Liver (tissue), 8 donors: ENCODE measurements at regions not wholly inside any gene's neighbourhood (a gene's known extent, or its start where the extent isn't known, plus 50 kb on each side); places are given as distances from the start of the nearest gene placed in this dataset.
"Not testable (repeated sequence)": the region's sequence is repeated elsewhere in the genome, so short reads cannot be mapped to it uniquely, and the experiment has no call there.

Experiments
- DNase-seq: peaks from one replicate; pipeline ENCODE4 v3.0.0-alpha.2; 2017; ENCODE audit warnings: low spot score
- H3K27ac ChIP-seq, 2 donors: one replicate each; pipeline ENCODE4 v1.7.0; 2013; ENCODE audit warnings: inconsistent platforms in 2 of 2, low read length in 2 of 2, control low read depth in 1 of 2, low read depth in 1 of 2, mild to moderate bottlenecking in 1 of 2
- H3K27me3 ChIP-seq, 4 donors: one replicate each; pipeline versions ENCODE4 v1.6.1 to v1.7.0; 2013; ENCODE audit warnings: low read length in 3 of 4, inconsistent platforms in 1 of 4, mild to moderate bottlenecking in 1 of 4, moderate library complexity in 1 of 4; ENCODE audit not compliant: control insufficient read depth in 4 of 4, insufficient read depth in 4 of 4
- H3K36me3 ChIP-seq, 4 donors: one replicate each; pipeline versions ENCODE4 v1.6.1 to v1.7.0; 2013; ENCODE audit warnings: low read length in 3 of 4, mild to moderate bottlenecking in 3 of 4, low read depth in 1 of 4, moderate library complexity in 1 of 4; ENCODE audit not compliant: control insufficient read depth in 4 of 4, insufficient read depth in 3 of 4
- H3K4me1 ChIP-seq, 4 donors: one replicate each; pipeline versions ENCODE4 v1.6.1 to v1.7.0; 2013; ENCODE audit warnings: low read length in 3 of 4, mild to moderate bottlenecking in 3 of 4, moderate library complexity in 1 of 4; ENCODE audit not compliant: control insufficient read depth in 4 of 4, insufficient read depth in 4 of 4
- H3K4me3 ChIP-seq, 3 donors: one replicate each; pipeline versions ENCODE4 v1.6.1 to v1.7.0; 2013; ENCODE audit warnings: low read length in 3 of 3, control low read depth in 1 of 3, low read depth in 1 of 3, mild to moderate bottlenecking in 1 of 3
- H3K9ac ChIP-seq, 2 donors: one replicate each; pipeline ENCODE4 v1.7.0; 2013; ENCODE audit warnings: low read length in 2 of 2, mild to moderate bottlenecking in 2 of 2, moderate library complexity in 2 of 2, control low read depth in 1 of 2, low read depth in 1 of 2
- H3K9me3 ChIP-seq, 4 donors: one replicate each; pipeline versions ENCODE4 v1.6.1 to v1.7.0; 2013; ENCODE audit warnings: low read length in 3 of 4; ENCODE audit not compliant: control insufficient read depth in 4 of 4
- EGR1 ChIP-seq, 2 donors: IDR thresholded peaks; 2 replicates each; pipeline ENCODE4 v1.6.1; 2016 to 2018; ENCODE audit warnings: antibody characterized with exemption in 2 of 2, low read depth in 2 of 2
- FOXA1 ChIP-seq: IDR thresholded peaks from 2 replicates; pipeline ENCODE4 v1.6.1; 2016; ENCODE audit warnings: antibody characterized with exemption
- FOXA2 ChIP-seq: IDR thresholded peaks from 2 replicates; pipeline ENCODE4 v1.6.1; 2016; ENCODE audit warnings: antibody characterized with exemption
- GABPA ChIP-seq, 2 donors: IDR thresholded peaks in 1 of 2; conservative IDR thresholded peaks in 1 of 2; 2 replicates each; pipeline ENCODE4 v1.6.1; 2016; ENCODE audit warnings: antibody characterized with exemption in 2 of 2, mild to moderate bottlenecking in 1 of 2, moderate library complexity in 1 of 2
- HNF4A ChIP-seq, 2 donors: conservative IDR thresholded peaks; 2 replicates each; pipeline ENCODE4 v1.6.1; 2016; ENCODE audit warnings: antibody characterized with exemption in 2 of 2, mild to moderate bottlenecking in 2 of 2
- HNF4G ChIP-seq: IDR thresholded peaks from 2 replicates; pipeline ENCODE4 v1.6.1; 2016; ENCODE audit warnings: antibody characterized with exemption
- JUND ChIP-seq, 2 donors: IDR thresholded peaks; 2 replicates each; pipeline ENCODE4 v1.6.1; 2016; ENCODE audit warnings: antibody characterized with exemption in 2 of 2
- NR2F2 ChIP-seq: IDR thresholded peaks from 2 replicates; pipeline ENCODE4 v1.6.1; 2016; ENCODE audit warnings: antibody characterized with exemption
- RAD21 ChIP-seq, 2 donors: IDR thresholded peaks; 2 replicates each; pipeline ENCODE4 v1.6.1; 2016; ENCODE audit warnings: antibody characterized with exemption in 2 of 2, mild to moderate bottlenecking in 2 of 2
- RXRA ChIP-seq, 2 donors: IDR thresholded peaks; 2 replicates each; pipeline ENCODE4 v1.6.1; 2017 to 2018; ENCODE audit warnings: antibody characterized with exemption in 2 of 2, mild to moderate bottlenecking in 1 of 2
- SP1 ChIP-seq: IDR thresholded peaks from 2 replicates; pipeline ENCODE4 v1.6.1; 2018; ENCODE audit warnings: antibody characterized with exemption, mild to moderate bottlenecking
- TAF1 ChIP-seq: conservative IDR thresholded peaks from 2 replicates; pipeline ENCODE4 v1.6.1; 2016; ENCODE audit warnings: antibody characterized with exemption, mild to moderate bottlenecking
- YY1 ChIP-seq: IDR thresholded peaks from 2 replicates; pipeline ENCODE4 v1.6.1; 2016; ENCODE audit warnings: antibody characterized with exemption, mild to moderate bottlenecking
- WGBS: extraction: QIAGEN DNeasy Blood & Tissue Kit; methylation state at CpG from one replicate; pipeline ENCODE4 v1.1.7; 2013; 5-methylcytosine and 5-hydroxymethylcytosine counted together
- TF ChIP-seq, protein P1 (sequence below): IDR thresholded peaks from 2 replicates; pipeline ENCODE4 v1.6.1; 2016; ENCODE audit warnings: antibody characterized with exemption
- TF ChIP-seq, protein P2 (sequence below): IDR thresholded peaks from 2 replicates; pipeline ENCODE4 v1.6.1; 2016; ENCODE audit warnings: antibody characterized with exemption
- TF ChIP-seq, protein P3 (sequence below): IDR thresholded peaks from 2 replicates; pipeline ENCODE4 v1.6.1; 2016; ENCODE audit warnings: antibody characterized with exemption
- TF ChIP-seq, protein P4 (sequence below): fragments of 150-350 bp; IDR thresholded peaks from 2 replicates; pipeline ENCODE4 v1.5.1; 2017; ENCODE audit warnings: improper control_type of control experiment, low read depth, low read length; ENCODE audit not compliant: missing input control
- TF ChIP-seq, protein P5 (sequence below): IDR thresholded peaks from 2 replicates; pipeline ENCODE4 v1.6.1; 2016; ENCODE audit warnings: antibody characterized with exemption, mild to moderate bottlenecking
- donor health status: healthy.
- donor health status: healthy.
- donor health status: healthy.
- donor health status: healthy.
- donor health status: healthy.

DNA sequence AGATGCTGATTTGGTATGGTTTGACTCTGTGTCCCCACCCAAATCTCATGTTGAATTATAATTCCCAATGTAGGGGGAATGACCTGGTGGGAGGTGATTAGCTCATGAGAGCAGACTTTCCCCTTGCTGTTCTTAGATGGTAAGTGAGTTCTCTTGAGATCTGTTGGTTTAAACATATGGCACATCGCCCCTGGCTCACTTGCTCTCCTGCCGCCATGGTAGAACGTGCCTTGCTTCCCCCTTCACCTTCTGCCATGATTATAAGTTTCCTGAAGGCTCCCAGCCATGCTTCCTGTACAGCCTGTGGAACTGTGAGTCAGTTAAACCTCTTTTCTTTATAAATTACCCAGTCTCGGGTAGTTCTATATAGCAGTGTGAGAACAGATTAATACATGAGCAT lies 2930.2 kb upstream of the OR11H1 start:
- not testable (repeated sequence) for H3K9ac ChIP-seq, H3K4me3 ChIP-seq, H3K4me1 ChIP-seq, H3K36me3 ChIP-seq, DNase-seq, H3K27me3 ChIP-seq, H3K27ac ChIP-seq
- WGBS = 74% methylated on average over 4 of the region's 4 CpGs
- peaks cover 5 to 10% (median 6%) of the 10 kb centered on the region in 4 donors for H3K9me3 ChIP-seq

DNA sequence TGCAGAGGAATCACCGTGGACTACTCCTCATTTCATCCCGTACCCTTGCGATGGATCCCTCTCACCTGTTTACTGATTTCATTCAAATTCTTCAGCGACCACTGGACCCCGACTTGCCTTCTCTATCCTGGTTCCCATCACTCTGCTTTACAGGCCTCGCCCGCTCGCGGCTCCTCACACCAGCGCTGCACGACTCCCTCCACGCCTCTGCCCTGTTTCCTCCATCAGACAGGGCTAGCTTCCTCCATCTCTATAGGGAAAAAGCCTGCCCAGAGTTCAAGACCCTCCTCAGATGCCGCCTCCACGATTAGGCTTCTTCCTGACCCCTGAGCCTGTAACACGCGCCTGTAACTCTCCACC lies 2926.5 kb upstream of the OR11H1 start:
- H3K4me1 ChIP-seq, H3K27me3 ChIP-seq, H3K36me3 ChIP-seq, DNase-seq, H3K27ac ChIP-seq, H3K4me3 ChIP-seq, H3K9ac ChIP-seq: not testable (repeated sequence)
- peaks cover 5 to 10% (median 8%) of the 10 kb centered on the region in 4 donors for H3K9me3 ChIP-seq
- 69% methylated on average over 16 of the region's 16 CpGs for WGBS

DNA sequence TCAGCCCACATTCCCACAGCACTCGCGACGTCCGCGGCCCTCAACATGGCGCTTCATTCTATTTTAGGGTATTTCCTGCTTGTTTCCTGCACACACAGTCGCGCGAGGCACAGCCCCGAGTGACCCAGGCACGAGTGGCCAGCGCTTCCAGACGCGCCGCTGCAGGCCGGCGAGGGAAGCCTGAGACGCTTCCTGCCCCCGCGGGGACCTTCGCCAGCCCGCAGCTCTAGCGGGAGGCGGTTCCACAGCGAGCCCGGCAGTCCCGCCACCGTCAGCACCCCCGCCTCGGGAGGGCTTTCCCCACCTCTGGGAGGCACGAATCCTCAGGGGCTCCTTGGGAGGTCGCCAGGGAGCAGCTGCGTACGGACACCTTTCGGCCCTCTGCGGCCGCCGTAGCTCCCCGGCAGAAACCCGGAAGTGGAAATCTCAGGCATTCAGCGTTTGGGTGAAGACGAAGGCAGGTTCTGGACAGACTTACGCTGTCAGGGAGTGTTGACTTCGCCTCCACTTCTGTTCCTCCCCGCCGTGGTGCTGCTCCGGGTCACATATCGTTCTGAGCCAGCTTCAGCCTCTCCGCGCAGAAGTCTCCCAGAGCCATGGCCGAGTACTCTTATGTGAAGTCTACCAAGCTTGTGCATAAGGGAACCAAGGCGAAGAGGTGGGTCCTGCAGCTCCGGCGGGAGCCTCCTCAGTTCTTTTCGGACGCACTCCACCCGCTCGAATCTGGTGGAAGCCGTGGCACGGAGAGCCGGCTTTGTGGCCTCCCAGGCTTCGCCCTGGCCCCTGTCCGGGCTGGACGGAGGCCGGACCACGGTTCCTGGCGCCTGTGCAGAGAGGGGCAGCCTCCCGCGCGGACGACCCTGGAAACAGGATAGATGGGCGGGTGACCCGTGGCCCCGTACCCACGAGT lies 2925.9 kb upstream of the OR11H1 start:
- Histone ChIP-seq H3K4me3 (peak overlapping the region; percentile 6 to 35 (median 7)), H3K9ac (no peak overlapping the region), H3K27ac (no peak overlapping the region), H3K4me1 (no peaks in the 10 kb centered on the region), H3K27me3 (no peaks in the 10 kb centered on the region), H3K36me3 (no peaks in the 10 kb centered on the region), H3K9me3 (peaks cover 5 to 12% (median 8%) of the 10 kb centered on the region in 4 donors)
- 51% methylated on average over 75 of the region's 75 CpGs for WGBS
- DNase-seq = no peak
- TF ChIP-seq, protein P1, sequence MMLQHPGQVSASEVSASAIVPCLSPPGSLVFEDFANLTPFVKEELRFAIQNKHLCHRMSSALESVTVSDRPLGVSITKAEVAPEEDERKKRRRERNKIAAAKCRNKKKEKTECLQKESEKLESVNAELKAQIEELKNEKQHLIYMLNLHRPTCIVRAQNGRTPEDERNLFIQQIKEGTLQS = no peak
- TF ChIP-seq, protein P2, sequence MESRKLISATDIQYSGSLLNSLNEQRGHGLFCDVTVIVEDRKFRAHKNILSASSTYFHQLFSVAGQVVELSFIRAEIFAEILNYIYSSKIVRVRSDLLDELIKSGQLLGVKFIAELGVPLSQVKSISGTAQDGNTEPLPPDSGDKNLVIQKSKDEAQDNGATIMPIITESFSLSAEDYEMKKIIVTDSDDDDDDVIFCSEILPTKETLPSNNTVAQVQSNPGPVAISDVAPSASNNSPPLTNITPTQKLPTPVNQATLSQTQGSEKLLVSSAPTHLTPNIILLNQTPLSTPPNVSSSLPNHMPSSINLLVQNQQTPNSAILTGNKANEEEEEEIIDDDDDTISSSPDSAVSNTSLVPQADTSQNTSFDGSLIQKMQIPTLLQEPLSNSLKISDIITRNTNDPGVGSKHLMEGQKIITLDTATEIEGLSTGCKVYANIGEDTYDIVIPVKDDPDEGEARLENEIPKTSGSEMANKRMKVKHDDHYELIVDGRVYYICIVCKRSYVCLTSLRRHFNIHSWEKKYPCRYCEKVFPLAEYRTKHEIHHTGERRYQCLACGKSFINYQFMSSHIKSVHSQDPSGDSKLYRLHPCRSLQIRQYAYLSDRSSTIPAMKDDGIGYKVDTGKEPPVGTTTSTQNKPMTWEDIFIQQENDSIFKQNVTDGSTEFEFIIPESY = no peak
- no peak for TF ChIP-seq GABPA (IDR thresholded peaks at IDR 0.05 in 1 of 2, conservative IDR thresholded peaks at IDR 0.05 in 1 of 2)
- TF ChIP-seq JUND (IDR thresholded peaks at IDR 0.05) = no peak
- TF ChIP-seq NR2F2 = no peak
- TF ChIP-seq EGR1 (IDR thresholded peaks at IDR 0.05; ENCODE audit: low read depth in 2 of 2) = no peak
- TF ChIP-seq HNF4G = no peak
- no peak for TF ChIP-seq FOXA2
- TF ChIP-seq, protein P3, sequence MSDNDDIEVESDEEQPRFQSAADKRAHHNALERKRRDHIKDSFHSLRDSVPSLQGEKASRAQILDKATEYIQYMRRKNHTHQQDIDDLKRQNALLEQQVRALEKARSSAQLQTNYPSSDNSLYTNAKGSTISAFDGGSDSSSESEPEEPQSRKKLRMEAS = no peak
- TF ChIP-seq RXRA (IDR thresholded peaks at IDR 0.05) = no peak
- TF ChIP-seq YY1 = no peak
- TF ChIP-seq TAF1 = no peak
- no peak for TF ChIP-seq HNF4A (conservative IDR thresholded peaks at IDR 0.05)
- TF ChIP-seq SP1 = no peak
- no peak for TF ChIP-seq FOXA1
- TF ChIP-seq, protein P4, sequence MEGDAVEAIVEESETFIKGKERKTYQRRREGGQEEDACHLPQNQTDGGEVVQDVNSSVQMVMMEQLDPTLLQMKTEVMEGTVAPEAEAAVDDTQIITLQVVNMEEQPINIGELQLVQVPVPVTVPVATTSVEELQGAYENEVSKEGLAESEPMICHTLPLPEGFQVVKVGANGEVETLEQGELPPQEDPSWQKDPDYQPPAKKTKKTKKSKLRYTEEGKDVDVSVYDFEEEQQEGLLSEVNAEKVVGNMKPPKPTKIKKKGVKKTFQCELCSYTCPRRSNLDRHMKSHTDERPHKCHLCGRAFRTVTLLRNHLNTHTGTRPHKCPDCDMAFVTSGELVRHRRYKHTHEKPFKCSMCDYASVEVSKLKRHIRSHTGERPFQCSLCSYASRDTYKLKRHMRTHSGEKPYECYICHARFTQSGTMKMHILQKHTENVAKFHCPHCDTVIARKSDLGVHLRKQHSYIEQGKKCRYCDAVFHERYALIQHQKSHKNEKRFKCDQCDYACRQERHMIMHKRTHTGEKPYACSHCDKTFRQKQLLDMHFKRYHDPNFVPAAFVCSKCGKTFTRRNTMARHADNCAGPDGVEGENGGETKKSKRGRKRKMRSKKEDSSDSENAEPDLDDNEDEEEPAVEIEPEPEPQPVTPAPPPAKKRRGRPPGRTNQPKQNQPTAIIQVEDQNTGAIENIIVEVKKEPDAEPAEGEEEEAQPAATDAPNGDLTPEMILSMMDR = no peak
- TF ChIP-seq, protein P5, sequence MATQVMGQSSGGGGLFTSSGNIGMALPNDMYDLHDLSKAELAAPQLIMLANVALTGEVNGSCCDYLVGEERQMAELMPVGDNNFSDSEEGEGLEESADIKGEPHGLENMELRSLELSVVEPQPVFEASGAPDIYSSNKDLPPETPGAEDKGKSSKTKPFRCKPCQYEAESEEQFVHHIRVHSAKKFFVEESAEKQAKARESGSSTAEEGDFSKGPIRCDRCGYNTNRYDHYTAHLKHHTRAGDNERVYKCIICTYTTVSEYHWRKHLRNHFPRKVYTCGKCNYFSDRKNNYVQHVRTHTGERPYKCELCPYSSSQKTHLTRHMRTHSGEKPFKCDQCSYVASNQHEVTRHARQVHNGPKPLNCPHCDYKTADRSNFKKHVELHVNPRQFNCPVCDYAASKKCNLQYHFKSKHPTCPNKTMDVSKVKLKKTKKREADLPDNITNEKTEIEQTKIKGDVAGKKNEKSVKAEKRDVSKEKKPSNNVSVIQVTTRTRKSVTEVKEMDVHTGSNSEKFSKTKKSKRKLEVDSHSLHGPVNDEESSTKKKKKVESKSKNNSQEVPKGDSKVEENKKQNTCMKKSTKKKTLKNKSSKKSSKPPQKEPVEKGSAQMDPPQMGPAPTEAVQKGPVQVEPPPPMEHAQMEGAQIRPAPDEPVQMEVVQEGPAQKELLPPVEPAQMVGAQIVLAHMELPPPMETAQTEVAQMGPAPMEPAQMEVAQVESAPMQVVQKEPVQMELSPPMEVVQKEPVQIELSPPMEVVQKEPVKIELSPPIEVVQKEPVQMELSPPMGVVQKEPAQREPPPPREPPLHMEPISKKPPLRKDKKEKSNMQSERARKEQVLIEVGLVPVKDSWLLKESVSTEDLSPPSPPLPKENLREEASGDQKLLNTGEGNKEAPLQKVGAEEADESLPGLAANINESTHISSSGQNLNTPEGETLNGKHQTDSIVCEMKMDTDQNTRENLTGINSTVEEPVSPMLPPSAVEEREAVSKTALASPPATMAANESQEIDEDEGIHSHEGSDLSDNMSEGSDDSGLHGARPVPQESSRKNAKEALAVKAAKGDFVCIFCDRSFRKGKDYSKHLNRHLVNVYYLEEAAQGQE = no peak
- no peak for TF ChIP-seq RAD21 (IDR thresholded peaks at IDR 0.05)
